SHP77 treated with DMSO at 0.1 percent for 48 hours (cell line): ENCODE measurements at regions not wholly inside any gene's neighbourhood (a gene's known extent, or its start where the extent isn't known, plus 50 kb on each side); places are given as distances from the start of the nearest gene placed in this dataset.

Experiments
- DNase-seq: peaks from one replicate; lab custom pipeline; 2025; lab: John Stamatoyannopoulos, UW

DNA sequence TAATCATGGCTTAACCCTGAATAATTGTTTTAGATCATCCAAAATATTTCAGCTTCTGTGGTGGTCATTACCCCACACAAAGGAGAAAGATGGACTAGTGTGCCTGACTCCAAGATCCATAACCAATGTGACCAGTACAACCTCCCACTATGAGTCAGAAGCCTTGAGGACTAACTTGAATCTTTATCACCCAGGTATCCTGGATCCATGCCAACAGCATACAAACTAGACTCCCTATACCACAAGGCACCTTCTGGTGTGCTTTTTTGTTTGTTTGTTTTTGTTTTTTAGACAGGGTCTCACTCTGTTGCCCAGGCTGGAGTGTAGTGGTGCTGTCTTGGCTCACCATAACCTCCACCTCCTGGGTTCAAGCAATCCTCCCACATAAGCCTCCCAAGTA, 317.7 kb downstream of the VPS13C start:
- DNase-seq: no peak

DNA sequence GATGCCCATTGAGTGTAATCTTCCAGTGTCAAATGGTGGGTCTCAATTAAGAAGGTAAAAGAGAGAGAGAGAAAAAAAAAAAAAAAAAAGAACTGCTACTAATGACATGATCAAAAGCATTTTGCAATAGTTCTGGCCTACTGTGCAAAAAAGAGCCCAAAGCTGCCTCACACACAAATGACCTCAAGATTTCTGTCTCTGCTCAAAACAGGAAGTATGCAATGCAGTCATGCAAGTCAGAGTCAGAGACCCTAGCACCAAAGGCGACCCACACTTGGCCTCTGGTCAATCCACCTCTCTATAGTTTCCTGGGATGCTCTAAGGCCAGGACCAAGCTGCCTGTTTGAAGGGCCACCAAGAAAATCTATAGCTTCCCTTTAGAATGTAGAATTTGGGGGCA, 323.5 kb downstream of the VPS13C start:
- no peak for DNase-seq

DNA sequence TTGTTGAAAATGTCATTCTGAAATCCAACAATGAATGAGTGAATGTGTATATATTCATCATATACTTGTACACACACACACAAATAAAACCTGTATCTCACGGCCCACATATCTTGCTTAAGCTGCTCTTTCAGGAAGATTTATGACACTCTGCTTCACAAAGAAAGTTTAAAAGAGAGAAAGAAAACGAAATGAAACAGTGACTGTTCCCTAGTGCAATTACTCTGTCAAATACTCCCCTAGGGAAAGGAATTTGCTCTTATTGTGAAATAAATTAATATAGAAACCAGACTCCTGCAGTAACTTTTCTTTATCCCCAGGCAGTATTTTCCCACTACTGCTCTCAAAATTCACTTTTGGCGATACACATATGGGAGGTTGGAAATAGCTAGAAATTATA, 329.1 kb downstream of the VPS13C start:
- no peak for DNase-seq

DNA sequence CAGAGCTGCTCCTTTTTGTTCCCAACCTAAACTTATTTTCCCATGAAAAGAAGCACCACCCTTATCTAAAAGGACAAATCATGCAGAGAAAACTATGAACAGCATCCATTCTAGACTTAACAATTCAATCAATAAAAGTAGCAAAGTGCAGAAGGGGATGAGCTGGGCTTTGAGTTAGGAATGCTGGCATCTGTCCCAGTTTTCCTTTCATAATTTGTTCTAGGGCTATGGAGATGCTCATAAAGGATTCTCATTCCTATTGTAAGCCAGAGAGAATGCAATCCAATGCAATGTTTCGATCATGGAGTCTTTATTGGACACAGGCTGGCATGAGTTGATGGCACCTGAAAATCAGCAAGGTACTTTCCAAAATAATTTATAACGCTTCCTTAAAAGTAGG, 330.6 kb downstream of the VPS13C start:
- DNase-seq: no peak

DNA sequence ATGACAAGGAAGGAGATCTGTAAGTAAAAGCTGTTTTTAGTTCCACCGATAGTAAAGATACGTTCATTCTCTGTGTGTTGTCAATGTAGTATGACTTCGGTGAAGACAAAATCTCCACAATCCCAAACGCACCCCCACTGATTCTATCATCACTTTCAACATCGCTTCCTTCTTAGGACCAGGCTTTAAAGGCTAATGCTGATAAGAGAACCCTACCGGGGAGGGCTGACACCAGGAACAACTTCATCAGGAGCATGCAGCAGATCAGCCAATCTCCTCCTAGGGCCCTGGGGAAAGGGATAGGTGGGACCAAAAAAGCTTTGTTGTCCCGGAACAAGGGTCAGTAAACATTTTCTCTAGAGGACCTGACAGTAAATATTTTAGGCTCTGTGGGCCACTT, 334.1 kb downstream of the VPS13C start:
- no peak for DNase-seq

DNA sequence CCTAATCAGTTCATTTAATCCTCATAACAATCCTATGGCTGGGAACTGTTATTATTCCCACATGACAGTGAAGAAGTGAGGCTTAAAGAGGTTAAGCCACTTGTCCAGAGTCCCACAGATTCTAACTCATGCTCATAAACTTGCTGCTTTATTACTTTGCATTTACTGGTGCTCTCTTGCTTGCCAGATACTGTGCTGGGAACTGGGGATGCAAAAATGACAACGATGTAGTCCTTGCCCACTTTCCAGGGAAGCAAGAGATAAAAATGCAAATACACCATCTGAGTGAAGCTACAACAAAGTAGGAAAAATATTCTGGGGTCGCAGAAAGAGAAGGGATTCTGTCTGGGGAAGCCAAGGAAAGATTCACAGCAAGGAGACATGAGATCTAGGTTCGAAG, 335.0 kb downstream of the VPS13C start:
- DNase-seq: no peak

DNA sequence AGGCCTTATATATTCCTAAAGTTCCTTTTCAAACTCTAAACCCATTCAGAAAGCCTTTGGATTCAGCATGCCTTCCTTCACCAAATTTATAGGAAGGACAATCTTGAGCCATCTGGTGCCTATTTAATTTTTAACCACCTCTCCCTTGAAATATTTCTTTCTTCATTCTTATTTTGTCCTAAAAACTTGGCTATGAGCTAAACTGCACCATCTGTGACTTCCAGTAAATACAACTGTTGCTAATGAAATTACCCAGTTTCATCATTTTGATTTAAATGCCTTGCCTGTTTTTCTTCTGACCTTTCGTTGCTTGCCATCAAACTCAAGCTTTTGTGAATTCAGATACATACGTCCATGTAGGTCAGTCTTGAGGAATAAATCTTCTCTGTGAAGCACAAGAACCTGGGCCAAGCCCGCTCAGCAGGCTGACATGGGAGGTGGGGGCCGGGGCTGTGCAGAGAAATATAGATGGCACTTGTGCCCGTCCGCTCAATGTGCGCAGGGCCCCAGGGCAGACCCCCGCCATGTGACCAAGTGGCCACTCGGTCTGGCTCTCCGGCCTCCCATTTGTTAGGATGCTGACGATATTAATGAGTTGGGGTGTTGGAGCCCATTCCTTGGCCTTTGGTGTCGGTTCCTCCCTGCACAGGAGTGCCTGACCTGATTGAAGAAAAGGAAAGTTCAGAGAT, 335.9 kb downstream of the VPS13C start:
- DNase-seq: no peak

DNA sequence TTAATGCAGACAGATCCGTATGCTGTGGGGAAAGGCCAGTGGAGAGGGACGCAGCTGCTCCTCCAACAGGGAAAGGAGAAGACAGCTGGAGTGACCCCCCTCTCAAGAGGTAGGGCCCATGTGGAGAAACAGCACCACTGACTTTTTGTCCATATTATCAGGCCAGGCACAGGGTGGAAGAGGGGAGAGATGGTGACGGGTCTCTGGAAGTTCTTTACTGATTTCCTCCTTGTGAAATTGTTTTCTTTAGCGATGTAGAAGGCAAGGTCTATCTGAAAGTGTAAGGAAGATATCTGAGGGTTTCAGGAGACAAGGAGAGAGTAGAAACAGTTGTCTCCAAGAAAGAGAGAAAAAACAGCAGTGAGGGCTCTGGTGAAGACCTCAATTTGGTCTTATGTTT, 338.8 kb downstream of the VPS13C start:
- no peak for DNase-seq

DNA sequence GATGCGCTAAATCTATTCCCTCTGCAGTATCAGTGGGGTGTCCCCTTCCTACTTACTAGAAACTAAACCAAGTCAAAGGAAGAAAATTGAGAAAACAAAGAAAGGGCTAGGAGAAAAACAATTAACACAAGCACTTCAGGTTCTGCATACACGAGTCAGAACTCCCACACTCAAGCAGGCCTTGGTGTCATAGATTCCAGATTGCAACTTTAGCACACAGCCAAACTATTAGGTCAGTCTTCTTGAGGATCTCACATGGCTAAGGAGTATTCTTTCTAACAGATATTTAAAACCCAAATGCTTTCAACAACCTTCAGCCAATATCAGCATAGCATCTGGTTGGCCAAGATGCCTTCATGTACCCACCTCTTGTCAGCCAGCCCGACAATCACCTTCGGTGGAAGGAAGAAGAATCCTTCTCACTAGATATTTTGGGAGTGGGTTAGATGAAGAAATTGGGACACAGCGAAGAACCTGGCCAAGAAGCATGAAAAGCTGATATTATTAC, 340.0 kb downstream of the VPS13C start:
- DNase-seq: no peak

DNA sequence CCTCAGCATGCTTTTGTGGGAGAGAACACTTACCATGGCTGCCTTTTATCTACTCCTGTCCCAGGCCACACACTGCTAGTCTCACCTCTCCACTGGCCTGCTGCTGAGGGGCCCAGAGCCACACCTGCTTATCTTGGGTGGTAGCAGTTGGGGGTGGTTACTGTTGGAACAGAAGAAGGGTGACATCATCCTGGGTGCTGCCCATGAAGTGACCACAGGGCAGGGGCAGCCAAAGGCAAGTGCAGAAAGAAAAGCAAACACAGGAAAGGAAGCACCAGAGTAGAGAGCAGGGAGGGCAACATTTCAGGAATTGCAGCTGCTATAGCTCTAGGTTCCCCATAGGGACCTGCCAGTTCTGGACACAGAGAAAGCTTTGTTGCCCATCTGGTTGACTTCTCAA, 345.2 kb downstream of the VPS13C start:
- DNase-seq: peak; percentile 91

DNA sequence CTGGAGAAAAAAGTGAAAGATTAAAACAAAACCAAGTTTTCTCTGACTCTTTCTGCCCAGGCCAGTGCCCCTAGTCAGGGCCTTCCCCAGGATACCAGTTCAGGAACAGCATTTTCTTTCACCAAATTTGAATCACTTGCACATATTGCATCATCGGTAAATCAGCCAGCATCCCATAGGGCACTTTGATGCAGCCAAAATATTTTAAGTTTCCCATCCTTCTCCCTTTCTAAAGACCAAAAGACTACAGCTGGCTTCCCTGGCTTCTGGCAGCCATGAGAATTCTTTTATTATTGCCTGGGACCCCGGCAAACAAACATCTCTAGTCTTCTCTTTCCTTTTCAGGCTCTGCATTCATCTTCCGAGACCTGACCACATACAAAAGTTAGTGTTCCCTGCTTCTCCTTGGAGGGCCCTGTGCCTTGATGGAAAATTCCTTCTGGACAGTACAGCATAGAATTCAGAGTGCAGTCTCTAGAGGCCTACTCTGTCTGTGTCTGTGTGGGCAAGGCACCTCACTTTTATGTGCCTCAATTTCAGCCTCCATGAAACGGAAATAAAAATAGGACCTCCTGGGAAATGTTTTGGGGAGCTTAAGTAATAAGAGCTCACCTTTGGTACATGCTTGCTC, 348.0 kb downstream of the VPS13C start:
- DNase-seq: no peak

DNA sequence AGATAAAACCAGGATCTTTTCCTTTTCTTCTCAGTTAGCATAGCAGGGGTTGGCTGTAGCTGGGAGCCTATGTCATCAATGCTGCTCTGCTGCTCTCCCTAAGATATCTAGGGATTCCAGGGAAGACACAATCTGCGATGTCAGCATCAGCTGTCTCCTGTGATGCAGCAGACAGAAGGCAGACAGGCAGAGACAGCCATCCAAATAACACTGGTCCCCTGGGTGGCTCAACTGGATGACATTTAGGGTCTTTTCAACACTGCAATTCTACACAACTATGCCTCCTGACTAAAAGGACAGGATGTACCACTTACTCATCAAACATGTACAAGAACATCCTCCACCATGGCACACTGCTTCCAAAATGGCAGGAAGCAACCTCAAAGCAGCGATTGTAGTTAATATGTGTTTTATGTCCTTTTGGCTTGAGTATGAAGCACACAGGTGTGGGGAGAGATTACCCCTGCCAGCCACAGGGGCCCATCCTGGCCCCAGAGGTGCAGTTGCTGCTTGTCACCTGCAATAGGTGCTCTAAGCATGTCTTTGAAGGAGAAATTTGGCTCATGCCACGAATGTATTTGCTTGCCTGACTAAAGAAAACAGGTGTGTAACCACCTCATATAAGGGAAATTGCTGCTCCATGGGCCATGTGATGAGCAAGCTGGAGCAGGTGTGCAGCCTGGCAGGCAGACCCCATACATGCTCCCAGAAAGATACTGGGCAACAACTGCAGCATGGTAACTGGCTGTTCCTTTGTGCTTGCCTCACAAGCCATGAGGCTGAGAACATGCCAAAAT, 357.8 kb downstream of the VPS13C start:
- DNase-seq: peak; percentile 91

DNA sequence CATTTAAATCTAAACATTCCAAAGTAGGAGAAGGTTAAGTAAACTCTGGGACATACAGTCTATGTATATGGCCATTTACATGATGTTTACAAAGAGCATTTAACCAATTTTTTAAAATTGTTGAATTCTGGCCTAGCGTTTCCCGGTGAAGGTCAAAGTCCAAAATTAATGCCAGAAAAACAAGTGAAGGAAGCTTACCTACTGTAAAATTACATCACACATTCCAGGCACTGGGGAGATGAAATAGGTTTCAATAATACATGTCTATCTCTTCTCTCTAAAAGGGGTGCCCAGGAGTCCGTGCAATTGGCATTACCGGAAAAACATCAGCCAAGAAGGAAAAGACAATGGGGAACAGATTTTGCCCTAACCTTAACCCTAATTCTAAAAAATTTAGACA, 358.8 kb downstream of the VPS13C start:
- DNase-seq: no peak

DNA sequence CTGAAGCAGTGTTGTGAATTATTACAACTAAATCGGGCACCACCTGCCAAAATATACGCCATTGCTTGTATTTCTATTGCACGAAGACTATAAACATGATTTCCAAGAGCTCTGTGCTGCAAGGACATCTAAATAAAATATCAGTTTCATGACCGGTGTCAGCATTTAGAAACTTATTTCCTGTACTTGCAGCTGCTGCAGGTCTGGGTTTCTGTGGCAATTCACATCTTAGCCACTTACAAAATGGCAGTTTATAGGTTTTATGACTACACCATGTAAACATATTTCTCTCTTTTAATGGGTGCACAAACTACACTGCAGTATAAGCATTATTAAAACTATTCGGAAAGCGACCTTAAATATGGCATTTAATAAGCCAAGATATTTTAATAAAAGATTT, 359.4 kb downstream of the VPS13C start:
- DNase-seq: peak; percentile 13

DNA sequence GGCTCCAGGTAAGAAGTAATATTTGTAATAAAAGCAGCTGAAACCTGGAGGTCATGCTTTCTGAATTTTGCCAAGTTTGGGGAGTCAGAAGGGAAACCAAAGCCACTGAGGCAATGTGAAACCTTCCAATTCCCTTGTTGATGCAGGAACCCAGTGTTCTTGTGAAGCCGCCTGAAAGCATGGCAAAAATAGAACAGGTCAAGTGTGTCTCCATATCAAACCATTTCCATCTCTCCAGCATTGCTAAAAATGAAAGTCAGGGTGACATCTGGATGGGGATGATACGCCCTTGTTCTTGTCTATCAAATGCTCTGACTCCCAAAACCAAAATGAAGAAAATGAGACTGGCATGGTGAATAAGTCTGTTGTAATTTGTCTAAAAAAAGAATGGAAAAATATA, 362.5 kb downstream of the VPS13C start:
- no peak for DNase-seq

DNA sequence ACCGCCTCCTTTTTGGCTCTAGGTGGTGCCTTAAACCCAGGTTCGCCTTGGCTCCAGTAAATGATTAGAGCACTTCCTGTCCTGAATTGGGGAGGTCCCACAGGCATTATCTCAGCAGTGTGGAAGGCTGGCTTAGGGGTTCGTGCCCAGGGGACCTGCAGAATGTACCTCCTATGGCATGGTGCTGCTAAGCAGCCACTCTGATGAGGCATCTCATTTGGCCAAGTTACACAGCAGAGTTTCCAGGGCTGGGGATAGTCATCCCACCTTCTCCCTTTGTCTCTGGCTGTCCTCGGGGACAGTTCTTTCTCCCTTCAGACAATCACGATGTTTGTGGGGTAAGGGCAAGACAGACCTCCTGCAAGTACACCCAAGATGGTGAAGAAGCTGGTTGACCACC, 371.2 kb downstream of the VPS13C start:
- DNase-seq: no peak

DNA sequence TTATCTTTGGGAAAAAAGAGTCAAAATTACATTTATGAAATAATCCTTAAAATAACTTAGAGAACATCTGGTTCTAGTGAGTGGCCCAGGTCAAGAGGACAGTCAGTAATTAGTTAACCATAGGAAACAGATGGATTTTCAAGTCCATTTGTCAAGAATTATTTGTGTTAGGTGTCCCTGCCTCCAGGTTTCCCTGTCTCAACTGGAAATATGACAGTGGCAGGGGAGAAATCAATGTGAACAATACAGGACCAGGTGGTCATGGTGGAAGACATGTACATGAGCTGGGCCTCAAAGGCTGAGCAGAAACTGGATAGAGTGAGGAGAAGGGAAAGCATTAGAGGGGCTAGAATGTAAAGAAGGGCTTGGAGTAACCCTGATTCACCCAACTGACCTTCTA, 372.6 kb downstream of the VPS13C start:
- peak; percentile 54 for DNase-seq

DNA sequence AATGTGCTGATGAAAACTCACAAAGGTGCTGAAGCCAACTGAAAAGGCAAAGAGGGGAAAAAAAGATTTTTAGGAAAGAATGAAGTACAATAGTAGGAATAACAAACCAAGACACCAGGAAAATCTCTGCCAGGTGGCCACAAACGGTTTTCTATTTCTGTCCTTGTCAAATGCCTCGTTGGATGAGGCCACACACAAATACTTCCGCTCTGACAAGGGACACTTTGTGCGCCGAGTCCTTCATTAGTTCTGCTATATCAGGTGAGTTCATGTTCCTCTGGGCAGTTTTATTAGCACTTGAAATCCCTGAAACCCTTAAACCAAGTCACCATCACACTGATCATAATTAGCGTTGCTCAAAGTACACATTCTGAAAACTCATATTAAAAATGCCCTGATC, 373.1 kb downstream of the VPS13C start:
- DNase-seq: peak; percentile 71

DNA sequence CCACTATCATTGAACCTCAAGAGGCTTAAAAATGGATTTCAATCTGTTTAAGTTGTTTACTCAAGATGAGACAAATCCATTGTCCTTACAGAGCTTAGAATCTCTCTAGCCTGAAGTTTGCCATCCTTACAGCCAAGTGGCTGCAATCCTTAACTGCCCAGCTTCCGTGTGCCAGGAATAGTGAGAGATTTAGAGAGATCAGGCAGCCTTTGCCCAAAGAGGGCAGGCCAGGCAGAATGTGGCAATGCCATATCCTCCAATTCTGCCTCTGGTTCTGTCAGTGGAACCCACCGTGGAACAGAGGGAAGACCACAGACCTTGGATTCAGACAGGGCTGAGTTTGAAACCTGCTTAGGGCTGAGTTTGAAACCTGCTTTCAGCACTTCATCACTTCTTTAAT, 374.3 kb downstream of the VPS13C start:
- DNase-seq: no peak

DNA sequence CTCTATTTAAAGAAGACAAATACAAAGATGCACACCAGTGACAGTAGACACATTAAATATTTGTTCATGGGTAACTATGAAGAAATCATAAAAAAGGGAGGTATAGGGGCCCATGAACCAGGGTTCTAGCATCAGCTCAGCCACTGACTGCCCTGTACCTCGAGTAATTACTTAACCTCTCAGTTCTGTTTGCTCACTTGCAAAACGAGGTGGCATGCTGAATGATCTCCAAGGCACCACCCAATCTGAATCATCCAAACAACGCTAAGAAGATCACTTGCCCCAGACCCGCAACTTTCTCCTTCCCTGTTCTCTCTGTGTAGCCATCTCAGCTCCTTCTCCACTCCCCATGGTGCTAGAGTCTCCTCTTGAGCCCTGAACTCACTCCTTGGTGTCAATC, 374.7 kb downstream of the VPS13C start:
- DNase-seq: peak; percentile 8

DNA sequence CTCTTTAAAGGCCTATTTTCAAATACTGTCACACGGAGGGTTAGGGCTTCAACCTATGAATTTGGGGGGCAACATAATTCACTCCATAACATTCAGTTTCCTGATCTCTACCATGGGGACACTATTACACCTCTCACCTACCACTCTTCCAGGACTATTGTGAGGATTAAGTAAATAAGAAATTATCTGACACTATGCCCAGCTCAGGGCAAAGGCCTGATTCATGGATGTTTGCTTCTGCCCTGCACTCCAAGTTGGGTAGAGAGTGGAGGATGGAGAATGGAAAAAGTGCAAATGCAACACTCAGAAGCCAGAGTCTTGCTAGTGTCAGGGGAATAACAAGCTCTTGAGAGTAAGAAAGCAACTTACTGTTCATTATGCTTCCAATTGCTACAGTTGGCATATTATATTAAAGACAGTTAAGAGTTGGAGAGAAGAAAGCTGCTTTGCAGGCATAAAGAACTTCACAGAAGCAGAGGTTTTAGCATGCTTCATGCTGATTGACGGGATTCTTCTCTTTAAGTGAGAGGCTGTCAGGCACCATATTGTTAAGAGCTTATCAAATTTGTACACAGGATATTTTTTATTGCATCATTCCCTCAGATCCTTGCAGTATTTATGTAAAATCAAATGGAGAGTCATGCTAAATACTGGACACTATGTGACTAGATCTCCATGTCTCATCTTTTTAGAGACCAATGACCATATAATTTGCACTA, 375.3 kb downstream of the VPS13C start:
- DNase-seq: no peak
